Neural progenitor cell (in vitro differentiated cells): ENCODE measurements at regions not wholly inside any gene's neighbourhood (a gene's known extent, or its start where the extent isn't known, plus 50 kb on each side); places are given as distances from the start of the nearest gene placed in this dataset.

Source experiments
- DNase-seq: peaks from one replicate; pipeline ENCODE4 v3.0.0-alpha.2; 2016; ENCODE audit warnings: low spot score
- H2AFZ ChIP-seq: fragments of 200-600 bp; sonication (generic); replicated peaks from 2 replicates; pipeline ENCODE4 v1.6.1; 2016; ENCODE audit warnings: antibody characterized with exemption
- H3F3A ChIP-seq: fragments of 200-600 bp; sonication (generic); 2 replicates; pipeline ENCODE4 v1.6.1; 2016; ENCODE audit warnings: antibody characterized with exemption, low read depth
- H3K27ac ChIP-seq: fragments of 200-600 bp; sonication (generic); 2 replicates; pipeline ENCODE4 v1.5.1; 2016; ENCODE audit warnings: mild to moderate bottlenecking
- H3K27me3 ChIP-seq: fragments of 200-600 bp; sonication (generic); 2 replicates; pipeline ENCODE4 v1.6.1; 2016; ENCODE audit warnings: mild to moderate bottlenecking, moderate library complexity
- H3K36me3 ChIP-seq: fragments of 200-600 bp; sonication (generic); 2 replicates; pipeline ENCODE4 v1.5.1; 2016
- H3K4me1 ChIP-seq: fragments of 200-600 bp; sonication (generic); 2 replicates; pipeline ENCODE4 v1.6.1; 2016; ENCODE audit warnings: mixed run types
- H3K4me2 ChIP-seq: fragments of 200-600 bp; sonication (generic); 2 replicates; pipeline ENCODE4 v1.6.1; 2016
- H3K4me3 ChIP-seq: fragments of 200-600 bp; sonication (generic); 2 replicates; pipeline ENCODE4 v1.5.1; 2016
- H3K79me2 ChIP-seq: fragments of 200-600 bp; sonication (generic); 2 replicates; pipeline ENCODE4 v1.6.1; 2016; ENCODE audit warnings: low read depth
- H3K9ac ChIP-seq: fragments of 200-600 bp; sonication (generic); 2 replicates; pipeline ENCODE4 v1.6.1; 2016
- H3K9me3 ChIP-seq: fragments of 200-600 bp; sonication (generic); 2 replicates; pipeline ENCODE4 v1.5.1; 2016; ENCODE audit warnings: low read depth
- H4K20me1 ChIP-seq: fragments of 200-600 bp; sonication (generic); 2 replicates; pipeline ENCODE4 v1.6.1; 2016; ENCODE audit warnings: low read depth
- H3K27ac Mint-ChIP-seq: 3 replicates; pipeline ENCODE4 v1.8.0; 2021; ENCODE audit warnings: mixed read lengths
- H3K27me3 Mint-ChIP-seq: 2 replicates; pipeline ENCODE4 v1.8.0; 2022; ENCODE audit warnings: low read depth, mild to moderate bottlenecking, inconsistent platforms, moderate library complexity, mixed read lengths; ENCODE audit not compliant: insufficient read depth
- H3K36me3 Mint-ChIP-seq: 3 replicates; pipeline ENCODE4 v1.8.0; 2021; ENCODE audit warnings: mixed read lengths
- H3K4me1 Mint-ChIP-seq: 3 replicates; pipeline ENCODE4 v1.8.0; 2021; ENCODE audit warnings: mixed read lengths
- H3K4me3 Mint-ChIP-seq: 3 replicates; pipeline ENCODE4 v1.8.0; 2021; ENCODE audit warnings: mild to moderate bottlenecking, moderate library complexity, mixed read lengths
- H3K9me3 Mint-ChIP-seq: 3 replicates; pipeline ENCODE4 v1.8.0; 2020; ENCODE audit warnings: mixed read lengths
- CTCF ChIP-seq: fragments of 200-600 bp; sonication (generic); IDR thresholded peaks from 2 replicates; pipeline ENCODE4 v1.5.1; 2017; ENCODE audit warnings: antibody characterized with exemption, mild to moderate bottlenecking
- EZH2 ChIP-seq: fragments of 200-600 bp; sonication (generic); IDR thresholded peaks from 2 replicates; pipeline ENCODE4 v1.6.1; 2017; ENCODE audit warnings: antibody characterized with exemption, mild to moderate bottlenecking, moderate library complexity
- EZH2phosphoT487 ChIP-seq: fragments of 200-600 bp; sonication (generic); IDR thresholded peaks from 2 replicates; pipeline ENCODE4 v1.6.1; 2017; ENCODE audit warnings: antibody characterized with exemption

GRCh38 chr1:187477535-187477934, 648.8 kb downstream of the PLA2G4A start:
- H3K79me2 ChIP-seq: no peaks in the 10 kb centered on the region
- no peaks in the 10 kb centered on the region for H4K20me1 ChIP-seq
- no peaks in the 10 kb centered on the region for H3F3A ChIP-seq
- no peak overlapping the region for H3K4me2 ChIP-seq
- TF ChIP-seq EZH2phosphoT487 (no peak), CTCF (no peak), EZH2 (no peak)
- no peak overlapping the region for H2AFZ ChIP-seq
- H3K9ac ChIP-seq: no peak overlapping the region
- peaks cover 4% of the 10 kb centered on the region for H3K9me3 Mint-ChIP-seq
- no peaks in the 10 kb centered on the region for H3K36me3 Mint-ChIP-seq
- H3K27ac Mint-ChIP-seq: no peak overlapping the region
- no peaks in the 10 kb centered on the region for H3K27me3 Mint-ChIP-seq
- H3K4me3 ChIP-seq: no peak overlapping the region
- no peaks in the 10 kb centered on the region for H3K27me3 ChIP-seq
- no peaks in the 10 kb centered on the region for H3K4me1 Mint-ChIP-seq
- no peak overlapping the region for H3K4me3 Mint-ChIP-seq
- no peak for DNase-seq
- no peaks in the 10 kb centered on the region for H3K36me3 ChIP-seq
- no peaks in the 10 kb centered on the region for H3K4me1 ChIP-seq
- no peak overlapping the region for H3K27ac ChIP-seq
- H3K9me3 ChIP-seq: no peaks in the 10 kb centered on the region

GRCh38 chr1:187481581-187482148, 652.9 kb downstream of the PLA2G4A start:
- Histone ChIP-seq H3K27ac (no peak overlapping the region), H3K27me3 (no peaks in the 10 kb centered on the region), H3K79me2 (no peaks in the 10 kb centered on the region), H3K4me1 (no peaks in the 10 kb centered on the region), H2AFZ (no peak overlapping the region), H4K20me1 (no peaks in the 10 kb centered on the region), H3K4me3 (no peak overlapping the region), H3K4me2 (no peak overlapping the region), H3F3A (no peaks in the 10 kb centered on the region), H3K9ac (no peak overlapping the region), H3K9me3 (no peaks in the 10 kb centered on the region), H3K36me3 (no peaks in the 10 kb centered on the region)
- TF ChIP-seq EZH2 (no peak), EZH2phosphoT487 (no peak), CTCF (no peak)
- no peak for DNase-seq
- Mint-ChIP-seq H3K4me3 (no peak overlapping the region), H3K36me3 (no peaks in the 10 kb centered on the region), H3K4me1 (no peaks in the 10 kb centered on the region), H3K27ac (no peak overlapping the region), H3K9me3 (peaks cover 4% of the 10 kb centered on the region), H3K27me3 (no peaks in the 10 kb centered on the region)

GRCh38 chr1:187490266-187490665, 661.5 kb downstream of the PLA2G4A start:
- TF ChIP-seq CTCF (no peak), EZH2 (no peak), EZH2phosphoT487 (no peak)
- no peaks in the 10 kb centered on the region for H3K79me2 ChIP-seq

More at GRCh38 chr1:187490266-187490665, 661.5 kb downstream of the PLA2G4A start:
- Mint-ChIP-seq H3K4me3 (no peak overlapping the region), H3K27me3 (no peaks in the 10 kb centered on the region), H3K36me3 (no peaks in the 10 kb centered on the region), H3K9me3 (no peaks in the 10 kb centered on the region), H3K4me1 (no peaks in the 10 kb centered on the region), H3K27ac (no peak overlapping the region)
- no peaks in the 10 kb centered on the region for H3K27me3 ChIP-seq
- H3K36me3 ChIP-seq: no peaks in the 10 kb centered on the region
- no peaks in the 10 kb centered on the region for H4K20me1 ChIP-seq
- no peak overlapping the region for H3K27ac ChIP-seq
- no peak overlapping the region for H3K4me2 ChIP-seq
- no peaks in the 10 kb centered on the region for H3F3A ChIP-seq
- H3K9me3 ChIP-seq: no peaks in the 10 kb centered on the region
- H3K9ac ChIP-seq: no peak overlapping the region
- DNase-seq: no peak
- no peaks in the 10 kb centered on the region for H3K4me1 ChIP-seq
- H3K4me3 ChIP-seq: no peak overlapping the region
- no peak overlapping the region for H2AFZ ChIP-seq
